HL-60 (cell line): ENCODE measurements at regions not wholly inside any gene's neighbourhood (a gene's known extent, or its start where the extent isn't known, plus 50 kb on each side); places are given as distances from the start of the nearest gene placed in this dataset.

ENCODE experiments used
- DNase-seq, 2 experiments: peaks; one replicate each; pipeline ENCODE4 v3.0.0-alpha.2; 2010 to 2020; ENCODE audit warnings: low read depth in 1 of 2, low spot score in 1 of 2
- H3K27ac ChIP-seq: fragments of 250-450 bp; sonication (Bioruptor Pico); replicated peaks from 2 replicates; pipeline ENCODE4 v1.5.1; 2020; ENCODE audit warnings: mild to moderate bottlenecking, moderate library complexity
- H3K27me3 ChIP-seq: fragments of 250-450 bp; sonication (Bioruptor Pico); 2 replicates; pipeline ENCODE4 v1.5.1; 2021; ENCODE audit warnings: mild to moderate bottlenecking, moderate library complexity; ENCODE audit not compliant: insufficient read depth, poor library complexity, severe bottlenecking
- H3K4me3 ChIP-seq: replicated peaks from 2 replicates; pipeline ENCODE4 v1.5.1; 2011; ENCODE audit warnings: mild to moderate bottlenecking, control low read depth, low read length; ENCODE audit not compliant: insufficient read depth
- GABPA ChIP-seq: IDR thresholded peaks from 2 replicates; pipeline ENCODE4 v1.6.1; 2012; ENCODE audit warnings: low read depth
- POLR2AphosphoS5 ChIP-seq: IDR thresholded peaks from 2 replicates; pipeline ENCODE4 v1.6.1; 2012; ENCODE audit warnings: low read depth
- SPI1 ChIP-seq: IDR thresholded peaks from 2 replicates; pipeline ENCODE4 v1.6.1; 2012; ENCODE audit warnings: low read depth, mild to moderate bottlenecking, borderline replicate concordance
- TF ChIP-seq, protein P1 (sequence below): IDR thresholded peaks from one replicate; pipeline ENCODE4 v1.5.1; 2011; ENCODE audit warnings: low read length, control low read depth, inconsistent platforms; ENCODE audit not compliant: insufficient read depth
- TF ChIP-seq, protein P2 (sequence below): IDR thresholded peaks from 2 replicates; pipeline ENCODE4 v1.6.1; 2012; ENCODE audit warnings: low read depth; ENCODE audit not compliant: insufficient replicate concordance

DNA sequence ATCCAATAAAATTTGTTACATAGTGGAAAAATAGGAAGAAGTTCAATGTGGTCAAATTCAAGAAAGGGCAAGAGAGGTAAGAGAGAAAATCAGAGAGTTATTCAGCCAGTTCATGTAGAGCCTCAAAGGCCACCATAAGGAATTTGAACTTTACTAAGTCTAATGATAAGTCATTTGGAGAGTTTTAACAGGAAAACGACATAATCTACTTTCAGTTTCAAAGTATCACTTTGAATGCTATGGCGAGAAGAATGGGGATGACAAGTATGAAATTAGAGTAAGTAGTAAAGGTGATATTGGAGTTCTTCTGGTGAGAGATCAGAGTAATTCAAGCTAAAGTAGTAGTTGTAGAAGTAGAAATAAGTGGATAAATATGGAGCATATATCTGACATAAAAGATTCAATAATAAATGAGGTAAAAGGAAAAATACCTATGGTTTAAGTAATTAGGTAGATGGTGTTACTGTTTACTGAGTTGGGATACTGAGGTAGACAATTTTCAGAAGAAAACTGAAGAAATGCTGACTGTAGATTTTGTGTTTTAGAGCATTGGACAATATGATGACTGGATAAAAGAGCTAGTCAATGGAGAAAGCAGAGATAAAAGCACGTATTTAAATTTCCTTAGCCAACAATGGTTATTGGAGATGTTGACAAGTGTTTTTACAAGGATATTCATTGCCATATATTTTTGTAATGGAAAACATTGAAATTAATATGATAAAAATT, 331.7 kb upstream of the ADGRL3 start:
- DNase-seq = no peak
- no peak overlapping the region for H3K27ac ChIP-seq
- H3K4me3 ChIP-seq = no peak overlapping the region
- no peak for TF ChIP-seq SPI1
- TF ChIP-seq POLR2AphosphoS5 = no peak
- no peaks in the 10 kb centered on the region for H3K27me3 ChIP-seq

DNA sequence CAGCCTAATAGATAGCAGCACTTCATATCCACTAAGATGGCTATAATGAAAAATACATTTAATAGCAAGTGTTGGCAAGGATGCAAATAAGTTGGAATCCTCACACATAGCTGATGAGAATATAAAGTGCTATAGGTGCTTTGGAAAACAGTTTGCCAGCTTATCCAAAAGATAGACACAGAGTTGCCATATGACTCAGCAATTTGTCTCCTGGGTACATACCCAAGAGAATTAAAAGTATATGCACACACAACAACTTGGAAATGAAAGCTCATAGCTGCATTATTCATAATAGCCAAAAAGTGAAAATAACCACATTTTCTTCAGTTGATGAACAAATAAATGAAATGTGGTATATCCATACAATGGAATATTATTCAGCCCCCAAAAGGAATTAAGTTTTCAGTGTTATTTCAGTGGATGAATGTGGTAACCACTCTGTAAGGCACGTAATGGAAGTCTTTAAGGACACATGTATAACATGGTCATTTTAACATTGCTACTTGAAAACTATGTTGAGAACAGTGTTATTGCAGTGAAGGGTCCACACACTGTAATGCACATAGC, 320.9 kb upstream of the ADGRL3 start:
- Histone ChIP-seq H3K27ac (no peak overlapping the region), H3K27me3 (peaks cover 2% of the 10 kb centered on the region), H3K4me3 (no peak overlapping the region)
- DNase-seq = no peak
- TF ChIP-seq SPI1 (no peak), GABPA (no peak), POLR2AphosphoS5 (no peak)
- TF ChIP-seq, protein P1, sequence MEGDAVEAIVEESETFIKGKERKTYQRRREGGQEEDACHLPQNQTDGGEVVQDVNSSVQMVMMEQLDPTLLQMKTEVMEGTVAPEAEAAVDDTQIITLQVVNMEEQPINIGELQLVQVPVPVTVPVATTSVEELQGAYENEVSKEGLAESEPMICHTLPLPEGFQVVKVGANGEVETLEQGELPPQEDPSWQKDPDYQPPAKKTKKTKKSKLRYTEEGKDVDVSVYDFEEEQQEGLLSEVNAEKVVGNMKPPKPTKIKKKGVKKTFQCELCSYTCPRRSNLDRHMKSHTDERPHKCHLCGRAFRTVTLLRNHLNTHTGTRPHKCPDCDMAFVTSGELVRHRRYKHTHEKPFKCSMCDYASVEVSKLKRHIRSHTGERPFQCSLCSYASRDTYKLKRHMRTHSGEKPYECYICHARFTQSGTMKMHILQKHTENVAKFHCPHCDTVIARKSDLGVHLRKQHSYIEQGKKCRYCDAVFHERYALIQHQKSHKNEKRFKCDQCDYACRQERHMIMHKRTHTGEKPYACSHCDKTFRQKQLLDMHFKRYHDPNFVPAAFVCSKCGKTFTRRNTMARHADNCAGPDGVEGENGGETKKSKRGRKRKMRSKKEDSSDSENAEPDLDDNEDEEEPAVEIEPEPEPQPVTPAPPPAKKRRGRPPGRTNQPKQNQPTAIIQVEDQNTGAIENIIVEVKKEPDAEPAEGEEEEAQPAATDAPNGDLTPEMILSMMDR = no peak
- TF ChIP-seq, protein P2, sequence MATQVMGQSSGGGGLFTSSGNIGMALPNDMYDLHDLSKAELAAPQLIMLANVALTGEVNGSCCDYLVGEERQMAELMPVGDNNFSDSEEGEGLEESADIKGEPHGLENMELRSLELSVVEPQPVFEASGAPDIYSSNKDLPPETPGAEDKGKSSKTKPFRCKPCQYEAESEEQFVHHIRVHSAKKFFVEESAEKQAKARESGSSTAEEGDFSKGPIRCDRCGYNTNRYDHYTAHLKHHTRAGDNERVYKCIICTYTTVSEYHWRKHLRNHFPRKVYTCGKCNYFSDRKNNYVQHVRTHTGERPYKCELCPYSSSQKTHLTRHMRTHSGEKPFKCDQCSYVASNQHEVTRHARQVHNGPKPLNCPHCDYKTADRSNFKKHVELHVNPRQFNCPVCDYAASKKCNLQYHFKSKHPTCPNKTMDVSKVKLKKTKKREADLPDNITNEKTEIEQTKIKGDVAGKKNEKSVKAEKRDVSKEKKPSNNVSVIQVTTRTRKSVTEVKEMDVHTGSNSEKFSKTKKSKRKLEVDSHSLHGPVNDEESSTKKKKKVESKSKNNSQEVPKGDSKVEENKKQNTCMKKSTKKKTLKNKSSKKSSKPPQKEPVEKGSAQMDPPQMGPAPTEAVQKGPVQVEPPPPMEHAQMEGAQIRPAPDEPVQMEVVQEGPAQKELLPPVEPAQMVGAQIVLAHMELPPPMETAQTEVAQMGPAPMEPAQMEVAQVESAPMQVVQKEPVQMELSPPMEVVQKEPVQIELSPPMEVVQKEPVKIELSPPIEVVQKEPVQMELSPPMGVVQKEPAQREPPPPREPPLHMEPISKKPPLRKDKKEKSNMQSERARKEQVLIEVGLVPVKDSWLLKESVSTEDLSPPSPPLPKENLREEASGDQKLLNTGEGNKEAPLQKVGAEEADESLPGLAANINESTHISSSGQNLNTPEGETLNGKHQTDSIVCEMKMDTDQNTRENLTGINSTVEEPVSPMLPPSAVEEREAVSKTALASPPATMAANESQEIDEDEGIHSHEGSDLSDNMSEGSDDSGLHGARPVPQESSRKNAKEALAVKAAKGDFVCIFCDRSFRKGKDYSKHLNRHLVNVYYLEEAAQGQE = no peak

DNA sequence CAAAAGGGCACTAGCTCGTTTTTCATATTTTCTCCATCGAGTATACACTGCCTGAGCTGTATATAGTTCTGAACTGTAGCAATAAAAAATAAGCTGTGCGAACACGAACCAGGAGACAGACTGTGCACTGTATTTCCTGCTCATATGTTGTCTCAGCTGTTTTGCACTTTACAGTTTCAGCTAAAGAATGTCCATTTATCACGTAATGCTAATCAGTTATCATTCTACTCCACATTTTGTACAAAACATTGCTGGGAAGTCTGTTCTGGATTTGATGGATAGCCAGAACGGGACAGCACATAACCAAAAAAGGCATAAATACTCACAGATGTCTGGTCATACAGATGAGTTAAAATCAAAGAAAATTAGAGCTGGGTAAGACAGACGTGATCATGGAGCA, 315.5 kb upstream of the ADGRL3 start:
- TF ChIP-seq SPI1 (no peak), GABPA (no peak), POLR2AphosphoS5 (no peak)
- TF ChIP-seq, protein P2 = no peak
- TF ChIP-seq, protein P1 = no peak
- H3K27ac ChIP-seq = no peak overlapping the region
- peaks cover 2% of the 10 kb centered on the region for H3K27me3 ChIP-seq
- DNase-seq = no peak
- H3K4me3 ChIP-seq = no peak overlapping the region

DNA sequence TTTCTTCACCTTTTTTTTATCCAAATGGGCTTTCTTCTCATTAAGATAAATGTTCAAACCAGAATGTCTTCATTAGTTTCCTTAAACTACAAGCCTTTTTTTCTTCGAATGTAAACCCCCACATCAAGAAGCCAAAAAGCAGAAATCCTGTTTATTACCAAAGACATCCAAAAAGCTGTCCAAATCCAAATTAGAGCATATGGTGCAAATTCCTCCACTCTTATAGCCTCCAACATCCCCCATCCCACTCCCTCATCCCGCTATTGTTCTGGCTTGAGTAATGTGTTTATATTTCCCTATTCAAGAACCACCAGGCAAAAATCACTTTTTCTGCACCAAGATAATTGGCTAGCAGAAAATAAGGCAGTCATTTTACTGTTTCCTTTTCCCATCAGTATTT, 315.1 kb upstream of the ADGRL3 start:
- TF ChIP-seq, protein P2 = no peak
- TF ChIP-seq POLR2AphosphoS5 = no peak
- no peak for DNase-seq
- no peak overlapping the region for H3K4me3 ChIP-seq
- H3K27ac ChIP-seq = no peak overlapping the region
- H3K27me3 ChIP-seq = peaks cover 2% of the 10 kb centered on the region
